GM18907 (cell line): ENCODE measurements at regions not wholly inside any gene's neighbourhood (a gene's known extent, or its start where the extent isn't known, plus 50 kb on each side); places are given as distances from the start of the nearest gene placed in this dataset.
A peak's percentile ranks its signal among the peaks of the same experiment; 100 is the strongest.

Experiments used
- ATAC-seq: cut with Tn5 transposase; IDR thresholded peaks from one replicate; pipeline ENCODE4 v1.9.1; 2021; ENCODE audit warnings: mild to moderate bottlenecking, moderate library complexity; ENCODE audit not compliant: unreplicated experiment

DNA sequence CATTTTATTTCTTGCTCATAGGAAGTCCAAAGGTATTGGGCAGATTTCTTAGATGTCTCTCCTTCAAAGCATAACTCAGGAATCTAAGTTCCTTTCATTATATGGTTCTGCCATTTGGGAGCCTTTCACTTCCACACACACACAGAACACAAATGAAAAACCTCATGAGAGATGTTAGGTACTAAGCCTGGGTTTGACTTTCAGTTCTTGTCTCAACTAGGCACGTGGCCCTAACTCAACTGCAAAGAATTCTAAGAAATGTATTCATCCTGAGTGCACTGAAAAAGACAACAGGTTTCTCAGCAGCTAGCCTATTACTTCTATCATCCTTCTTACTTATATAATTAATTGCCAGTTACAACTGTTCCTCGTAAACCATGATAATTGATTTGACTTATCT lies 190.0 kb upstream of the SAMSN1 start:
- peak; percentile 60 for ATAC-seq

DNA sequence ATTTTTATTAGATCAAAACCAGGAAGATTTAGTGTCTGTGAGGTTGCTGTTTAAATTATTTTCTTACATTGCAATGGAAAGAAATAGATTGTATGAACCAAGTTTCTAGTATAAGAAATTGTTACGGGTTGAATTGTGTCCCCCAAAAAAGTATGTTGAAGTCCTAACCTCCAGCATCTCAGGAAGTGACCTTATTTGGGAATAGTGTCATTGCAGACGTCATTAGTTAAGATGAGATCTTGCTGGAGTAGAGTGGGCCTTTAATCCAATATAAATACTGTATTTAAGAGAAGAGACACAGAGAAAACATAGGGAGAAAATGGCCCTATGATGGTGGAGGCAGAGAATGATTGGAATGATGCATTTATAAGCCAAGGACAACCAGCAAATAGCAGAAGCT lies 188.7 kb upstream of the SAMSN1 start:
- no peak for ATAC-seq

DNA sequence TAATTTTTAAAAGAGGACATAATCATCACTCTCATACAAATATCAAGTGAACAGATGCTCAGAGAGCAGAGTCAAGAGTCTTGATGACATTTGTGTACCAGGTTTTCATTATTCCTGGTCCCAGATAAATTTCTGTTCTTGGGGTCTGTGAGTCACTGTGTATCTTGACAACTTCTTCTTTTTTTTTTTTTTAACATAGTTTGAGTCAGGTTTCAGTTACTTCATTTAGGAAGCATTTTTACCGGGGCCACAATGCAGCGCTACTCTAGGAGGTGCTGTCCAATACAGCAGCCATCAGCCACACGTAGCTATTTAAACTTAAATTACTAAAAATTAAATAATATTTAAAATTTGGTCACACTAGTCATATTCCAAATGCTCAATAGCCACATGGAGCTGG lies 188.1 kb upstream of the SAMSN1 start:
- ATAC-seq = no peak

DNA sequence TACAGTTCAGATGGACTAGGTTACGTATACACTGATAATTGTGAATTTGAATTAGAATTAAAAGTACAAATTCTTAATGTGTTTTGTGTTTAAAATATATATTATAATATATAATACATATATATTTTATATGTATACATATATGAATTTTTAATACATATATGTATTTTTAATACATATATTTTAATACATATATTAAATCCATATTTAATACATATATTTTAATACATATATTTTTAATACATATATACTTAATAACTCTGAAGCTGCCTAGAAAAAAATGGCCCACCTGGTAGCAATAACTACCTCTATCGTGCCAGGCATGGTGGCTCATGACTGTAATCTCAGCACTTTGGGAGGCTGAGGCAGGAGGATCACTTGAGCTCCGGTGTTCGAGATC lies 179.1 kb upstream of the SAMSN1 start:
- no peak for ATAC-seq

DNA sequence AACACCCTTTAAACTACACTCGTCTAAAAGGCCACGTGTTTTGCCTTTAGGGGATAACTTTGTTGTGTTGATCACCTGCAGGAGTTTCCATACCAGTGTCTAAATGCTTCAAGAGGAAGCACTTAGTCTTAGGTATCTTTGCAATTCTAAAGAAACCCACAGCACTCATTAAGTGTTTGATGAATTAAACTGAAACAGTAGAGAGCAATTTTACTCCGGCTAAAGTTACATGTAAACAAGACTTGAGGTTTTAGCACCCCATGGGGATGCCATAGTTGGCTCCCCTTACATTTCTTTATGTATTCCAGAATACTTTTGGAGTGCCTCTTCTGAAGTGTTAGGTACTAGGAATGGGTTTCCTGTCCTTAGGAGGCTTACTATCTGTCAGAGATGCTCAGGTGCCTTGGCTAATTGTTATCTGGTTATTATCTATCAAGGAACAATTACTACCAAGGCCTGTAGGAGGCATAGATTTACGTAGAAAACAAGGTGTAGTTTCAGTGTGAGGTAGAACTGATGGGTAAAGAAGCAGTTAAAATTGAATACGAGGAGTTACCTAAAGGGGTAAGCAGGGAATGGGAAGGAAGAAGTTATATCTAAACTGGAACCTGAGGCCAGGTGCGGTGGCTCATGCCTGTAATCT lies 176.8 kb upstream of the SAMSN1 start:
- no peak for ATAC-seq

DNA sequence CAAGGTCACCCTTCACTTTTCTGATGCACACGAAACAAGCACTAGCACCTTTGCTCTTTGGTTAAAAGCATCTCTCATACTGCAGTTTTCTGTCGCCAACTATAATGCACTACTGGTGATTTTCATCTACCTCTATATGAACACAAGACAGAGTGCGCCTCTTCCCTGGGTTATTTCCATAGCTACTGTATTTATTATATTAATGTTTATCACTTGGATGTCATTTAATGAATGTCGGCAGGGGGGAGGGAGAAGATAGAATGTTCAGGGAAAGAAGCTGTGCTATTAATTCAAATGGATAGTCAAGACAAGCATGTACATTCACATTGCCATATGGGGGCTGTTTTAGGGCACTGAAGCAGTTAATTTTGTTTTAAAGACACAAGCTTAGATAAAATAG lies 174.1 kb upstream of the SAMSN1 start:
- no peak for ATAC-seq

DNA sequence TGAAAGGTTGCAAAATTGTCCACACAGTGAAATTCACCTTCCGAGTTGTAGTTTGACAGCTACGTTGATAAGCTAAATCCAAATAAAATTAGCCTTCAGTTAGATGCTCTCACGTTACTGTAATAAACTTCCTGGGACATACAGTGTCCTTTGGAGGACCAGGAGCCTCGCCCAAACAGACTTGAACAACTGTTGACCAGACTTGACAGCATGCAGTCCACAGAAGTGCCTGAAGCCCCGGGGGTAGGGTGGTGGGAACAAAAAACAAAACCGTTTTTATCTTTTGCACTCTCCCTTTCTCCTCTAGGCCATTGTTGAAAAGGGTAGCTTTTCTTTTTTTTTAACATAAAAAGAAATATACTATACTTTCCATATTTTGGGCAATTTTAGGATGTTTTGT lies 172.8 kb upstream of the SAMSN1 start:
- ATAC-seq = no peak

DNA sequence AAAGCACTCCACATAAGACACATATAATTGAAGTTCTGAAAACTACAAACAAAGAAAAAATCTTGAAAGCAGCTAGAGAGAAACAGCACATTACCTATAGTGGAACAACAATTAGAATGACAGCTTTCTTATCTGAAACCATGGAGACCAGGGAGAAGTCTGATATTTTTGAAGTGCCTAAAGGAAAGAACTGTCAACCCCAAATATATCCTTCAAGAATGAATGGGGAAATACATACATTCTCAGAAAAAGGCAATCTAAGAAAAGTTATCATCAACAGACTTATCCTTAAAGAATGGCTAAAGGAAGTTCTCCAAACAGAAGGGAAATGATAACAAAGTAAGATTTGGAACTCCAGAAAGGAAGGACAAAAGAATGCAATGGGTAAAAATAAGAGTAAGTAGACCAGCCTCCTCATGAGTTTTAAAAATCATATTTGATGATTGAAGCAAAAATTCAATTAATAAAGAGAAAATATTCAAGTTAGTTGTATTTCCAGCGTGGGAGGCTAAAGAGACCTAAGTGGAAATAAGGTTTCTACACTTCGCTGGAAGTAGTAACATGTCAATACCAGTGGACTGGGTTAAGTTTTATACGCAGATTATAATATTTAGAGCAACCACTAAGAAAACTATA lies 170.8 kb upstream of the SAMSN1 start:
- no peak for ATAC-seq

DNA sequence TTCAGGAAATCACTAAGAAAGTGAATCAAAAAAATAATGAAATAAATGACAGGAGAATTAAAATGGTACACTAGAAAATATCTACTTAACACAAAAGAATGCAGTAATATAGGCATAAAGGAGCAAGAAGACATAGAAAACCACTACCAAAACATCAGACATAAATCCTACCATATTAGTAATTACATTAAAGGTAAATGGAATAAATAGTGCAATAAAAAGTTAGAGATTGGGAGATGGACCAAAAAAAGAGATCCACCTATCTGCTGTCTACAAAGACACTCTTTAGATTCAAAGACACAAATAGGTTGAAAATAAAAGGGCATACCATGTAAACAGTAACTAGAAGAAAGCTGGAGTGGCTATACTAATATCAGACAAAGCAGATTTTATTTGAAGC lies 167.0 kb upstream of the SAMSN1 start:
- ATAC-seq = no peak

DNA sequence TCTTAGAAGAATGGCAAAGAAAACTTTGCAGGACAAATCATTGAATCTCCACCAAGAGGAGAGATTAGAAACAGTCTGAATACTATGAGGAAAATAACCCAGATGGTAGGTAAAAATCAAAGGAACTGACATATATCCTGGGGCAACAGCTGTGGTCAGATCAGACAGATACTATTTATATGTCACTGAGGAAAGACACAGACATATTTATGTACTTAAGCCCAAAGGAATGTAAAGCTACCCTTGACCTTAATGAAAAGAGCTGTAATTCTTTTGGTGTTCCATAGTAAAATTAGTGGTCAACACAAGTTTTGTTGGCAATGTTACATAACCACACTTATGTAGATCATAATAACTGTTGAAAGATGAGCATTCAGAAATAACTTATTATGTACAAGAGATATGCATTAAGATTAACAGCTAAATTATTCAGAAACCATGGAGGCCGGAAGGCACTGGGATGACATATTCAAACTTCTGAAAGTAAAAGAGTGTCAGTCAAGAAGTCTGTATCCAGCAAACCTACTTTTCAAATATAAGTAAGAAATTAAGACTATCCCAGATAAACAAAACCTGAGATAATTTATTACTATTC lies 166.1 kb upstream of the SAMSN1 start:
- ATAC-seq = no peak

DNA sequence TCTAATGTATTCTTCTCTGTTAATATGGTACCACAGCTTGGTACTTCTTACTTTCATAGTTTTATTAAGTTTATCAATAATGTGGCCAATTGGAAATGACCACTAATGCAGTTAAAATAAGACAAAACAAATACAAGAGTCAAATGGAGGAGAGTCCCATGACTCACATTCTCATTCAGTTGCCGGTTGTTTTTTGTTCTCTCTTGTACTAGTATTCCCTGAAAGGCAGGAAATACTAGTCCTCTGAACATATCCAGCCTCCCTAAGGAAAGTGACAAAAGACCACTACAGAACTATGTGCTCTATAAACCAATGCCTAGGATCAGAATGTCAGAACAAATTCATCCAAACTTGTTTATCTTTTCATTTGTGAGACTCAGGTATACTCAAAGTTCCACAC lies 165.2 kb upstream of the SAMSN1 start:
- no peak for ATAC-seq

DNA sequence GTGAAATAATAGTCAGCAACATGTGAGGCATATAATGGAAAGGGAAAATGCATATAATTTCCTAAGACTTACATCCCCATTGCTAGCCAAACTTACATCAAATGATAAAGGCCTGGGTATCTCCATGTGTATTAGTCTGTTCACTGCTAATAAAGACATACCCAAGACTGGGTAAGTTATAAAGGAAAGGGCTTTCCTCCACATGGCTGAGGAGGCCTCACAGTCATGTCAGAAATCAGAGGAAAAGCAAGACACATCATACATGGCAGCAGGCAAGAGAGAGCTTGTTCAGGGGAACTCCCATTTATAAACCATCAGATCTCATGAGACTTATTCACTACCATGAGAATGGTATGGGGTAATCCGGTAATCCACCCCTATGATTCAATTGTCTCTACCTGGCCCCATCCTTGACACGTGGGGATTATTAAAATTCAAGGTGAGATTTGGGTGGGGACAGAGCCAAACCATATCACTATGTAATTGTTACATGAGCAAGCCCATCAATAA lies 161.5 kb upstream of the SAMSN1 start:
- no peak for ATAC-seq

DNA sequence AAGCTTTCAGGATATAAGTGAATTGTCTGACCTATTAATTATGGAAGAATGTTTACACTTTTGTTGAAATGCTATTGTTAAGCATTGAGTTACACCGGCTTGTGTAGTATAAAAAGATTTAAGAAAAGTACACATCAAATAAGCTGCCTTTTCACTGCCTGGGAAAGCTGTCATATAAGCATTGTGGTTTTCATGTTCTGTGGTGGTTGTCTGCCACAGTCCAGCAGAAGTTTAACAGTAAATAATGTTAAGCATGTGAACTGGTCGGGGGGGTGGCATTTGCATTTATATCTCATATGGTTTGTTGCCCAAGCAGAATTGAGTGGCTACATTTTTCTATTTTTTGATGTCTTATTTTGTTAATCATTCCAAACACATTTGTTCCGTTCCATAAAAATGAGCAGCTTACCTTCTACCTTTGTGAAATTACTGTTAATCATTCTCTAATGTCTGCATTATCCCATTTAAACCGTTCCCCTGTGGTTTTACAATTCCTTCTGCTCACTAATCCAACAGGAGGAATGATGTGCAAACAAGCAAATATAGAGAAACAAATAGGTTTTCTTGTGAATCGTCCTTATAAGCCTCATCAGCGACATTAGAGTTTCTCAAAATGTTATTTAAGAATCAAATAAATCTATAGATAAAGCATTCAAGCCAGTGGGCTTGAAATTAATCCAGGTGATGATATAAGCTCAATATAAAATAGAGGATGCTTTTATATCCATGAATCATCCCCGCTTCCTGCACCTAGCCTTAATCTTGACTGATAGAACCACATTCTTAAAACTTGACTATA lies 160.8 kb upstream of the SAMSN1 start:
- ATAC-seq = no peak

DNA sequence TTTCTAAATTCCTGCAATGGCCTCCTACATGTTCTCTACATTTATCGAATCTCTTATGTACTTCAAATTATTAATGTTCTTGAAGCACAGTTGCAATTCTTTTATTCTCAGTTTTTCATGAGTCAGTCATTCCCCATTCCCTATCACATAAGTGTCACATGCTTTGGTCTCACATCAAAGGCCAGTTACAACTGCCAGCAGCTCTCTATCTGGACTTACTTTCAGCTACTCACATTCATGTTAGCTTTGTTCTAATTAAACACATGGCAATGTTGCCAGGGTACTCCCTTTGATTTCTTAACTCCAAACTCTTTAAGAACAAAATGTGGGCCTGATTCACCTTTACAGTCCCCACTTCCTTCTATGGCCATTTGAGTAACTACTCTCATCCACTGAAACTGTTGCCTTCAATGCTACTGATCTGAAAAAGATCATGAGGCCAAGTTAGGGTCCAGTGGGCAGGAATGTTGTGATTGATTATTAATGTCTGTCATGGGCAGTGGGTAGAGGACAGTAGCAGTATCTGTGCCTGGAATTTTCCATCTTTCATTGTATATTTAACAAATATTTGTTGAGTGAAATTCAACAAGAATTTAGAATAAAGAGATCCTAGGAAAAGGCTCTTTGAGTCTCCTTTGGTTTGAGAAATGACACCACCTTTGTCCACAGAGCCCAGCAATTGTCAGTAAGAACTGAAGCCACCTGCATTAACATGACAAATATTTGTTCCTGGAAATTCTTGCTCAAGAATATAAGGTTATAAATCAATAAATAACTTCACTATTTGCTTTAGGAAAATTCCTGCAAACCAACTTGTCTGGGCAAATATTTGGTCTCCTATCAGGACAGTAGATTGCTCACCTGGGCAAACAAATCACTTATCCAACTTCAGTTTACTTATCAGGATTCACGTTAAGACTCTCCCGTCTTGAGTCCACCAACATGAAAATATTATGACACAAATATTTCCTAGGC lies 153.6 kb upstream of the SAMSN1 start:
- no peak for ATAC-seq

DNA sequence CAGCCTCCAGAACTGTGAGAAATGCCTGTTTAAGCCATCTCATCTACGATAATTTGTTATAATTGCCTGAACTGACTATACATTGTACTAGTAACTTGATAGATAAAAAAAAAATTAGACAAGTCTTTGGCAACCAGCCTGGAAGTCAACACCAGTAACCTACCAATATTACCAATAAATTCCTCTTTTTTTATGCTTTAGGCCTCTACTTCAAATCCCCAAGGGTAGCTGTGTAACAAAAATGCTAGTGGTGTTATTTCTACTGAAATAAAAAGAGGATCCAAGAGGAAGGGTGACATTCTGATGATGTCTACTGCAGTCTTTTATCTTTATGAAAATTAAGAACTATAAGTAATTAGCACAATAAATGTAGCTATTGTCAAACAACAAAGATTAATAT lies 151.7 kb upstream of the SAMSN1 start:
- ATAC-seq = no peak

DNA sequence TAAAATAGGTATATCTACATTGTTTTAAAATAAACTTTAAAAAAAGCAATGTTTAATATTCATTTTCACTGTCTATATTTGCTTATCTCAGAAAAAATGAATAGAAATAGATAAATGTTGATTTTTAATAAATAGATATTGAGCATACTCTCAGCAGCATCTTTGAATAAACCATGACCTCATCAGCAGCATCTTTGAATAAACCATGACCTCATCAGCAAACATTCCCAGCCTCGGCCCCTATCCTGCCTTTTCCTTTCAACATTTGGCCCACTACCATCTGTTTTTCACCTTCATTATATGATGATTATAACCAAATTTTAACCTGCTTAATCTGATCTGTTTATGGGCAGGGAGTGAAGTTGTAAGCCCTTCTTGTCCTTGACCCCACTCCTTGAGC lies 148.7 kb upstream of the SAMSN1 start:
- ATAC-seq = no peak

DNA sequence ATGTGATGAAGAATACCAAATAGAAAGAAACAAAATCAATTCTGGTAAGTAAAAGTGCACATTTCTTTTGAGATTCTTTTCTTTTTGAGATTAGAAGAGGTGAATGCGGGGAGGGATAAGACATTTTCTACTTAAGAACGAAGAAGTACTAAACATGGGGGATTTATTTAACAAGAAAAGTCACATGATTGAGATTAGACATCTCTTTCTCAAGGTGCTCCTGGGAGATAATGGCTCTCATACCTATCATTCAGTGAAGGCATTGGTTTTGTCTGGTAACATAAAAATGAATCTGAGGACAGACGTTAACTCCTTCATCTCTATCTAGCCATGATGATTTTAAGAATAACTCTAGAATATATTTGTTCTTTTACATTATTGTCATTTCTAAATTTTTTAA lies 147.9 kb upstream of the SAMSN1 start:
- ATAC-seq = no peak

DNA sequence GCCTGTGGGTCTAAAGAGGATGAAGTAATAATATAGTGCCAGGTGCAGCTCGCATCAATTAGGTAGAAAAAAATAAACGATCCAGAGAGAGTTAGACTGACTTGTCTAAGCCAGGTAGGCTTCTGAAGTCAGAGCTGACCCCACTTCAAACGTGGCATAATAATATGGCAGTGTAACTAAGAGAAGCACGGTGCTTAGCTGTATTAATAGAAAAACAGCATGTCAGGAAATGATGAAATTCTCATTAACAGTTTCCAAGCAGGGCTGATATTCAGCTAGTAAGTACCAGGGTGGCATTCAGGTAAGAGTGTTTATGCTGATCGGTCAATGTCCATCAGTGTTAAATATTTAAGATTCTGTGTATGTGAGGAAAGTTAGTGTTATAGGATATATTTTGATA lies 145.8 kb upstream of the SAMSN1 start:
- ATAC-seq = no peak

DNA sequence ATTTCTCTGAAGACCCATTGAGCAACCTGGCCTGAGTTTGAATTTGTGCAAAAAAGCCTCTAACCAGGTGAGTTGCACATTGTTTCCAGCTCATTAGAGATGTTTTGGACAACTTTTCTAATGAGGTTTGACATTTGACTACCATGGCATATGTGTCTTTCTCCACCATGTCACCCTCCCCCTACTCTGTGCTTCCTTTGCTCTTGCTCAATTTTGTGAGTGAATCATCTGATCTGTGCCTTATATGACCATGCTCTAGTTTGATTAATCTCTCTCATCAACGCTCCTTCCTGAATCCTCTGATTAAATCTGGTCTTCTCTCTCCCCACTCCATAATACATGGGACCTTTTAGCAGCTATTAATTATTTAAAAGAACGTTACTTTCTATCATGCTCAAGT lies 144.8 kb upstream of the SAMSN1 start:
- ATAC-seq = no peak

DNA sequence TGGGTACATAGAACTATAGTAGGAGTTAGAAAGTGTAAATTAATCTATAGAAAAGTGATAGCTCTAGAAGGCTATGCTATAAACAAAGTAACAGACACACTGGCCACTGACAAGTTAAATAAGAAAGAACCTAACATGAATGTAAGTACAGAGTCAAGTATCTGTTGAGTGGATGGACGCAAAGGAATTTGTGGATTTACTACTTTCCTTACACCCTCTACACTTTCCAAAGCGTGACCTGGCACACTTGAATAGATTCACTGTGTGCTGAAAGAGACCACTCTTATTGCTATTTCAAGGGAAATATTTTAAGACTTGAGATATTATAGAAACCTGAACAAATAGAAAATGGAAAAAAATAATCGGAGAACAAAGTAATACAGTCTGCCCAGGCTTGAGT lies 142.8 kb upstream of the SAMSN1 start:
- no peak for ATAC-seq

DNA sequence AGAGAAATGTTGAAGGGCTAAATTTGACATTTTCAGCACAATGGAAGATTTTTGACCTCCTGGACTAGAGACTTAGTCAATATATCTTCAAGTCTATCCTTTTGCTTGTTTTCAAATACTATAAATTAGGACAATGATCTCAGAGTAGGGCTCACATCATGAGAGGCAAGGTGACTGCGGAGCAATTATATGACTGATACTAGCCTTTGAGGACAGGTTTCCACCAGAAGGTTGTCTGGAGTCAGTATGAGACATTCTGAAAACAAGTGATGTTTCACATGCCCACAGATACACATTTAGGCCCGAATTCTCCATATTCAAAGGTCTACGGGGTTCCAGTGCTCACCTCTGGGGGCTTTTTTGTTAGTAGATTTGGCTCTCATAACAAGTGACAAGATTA lies 142.3 kb upstream of the SAMSN1 start:
- ATAC-seq = no peak
